Natural killer cell treated with Interleukin-12 subunit alpha and Interleukin-12 subunit beta and Interleukin-15 and Interleukin-18, amount 100 ng/mL, for 72 hours (primary cell): ENCODE measurements at regions not wholly inside any gene's neighbourhood (a gene's known extent, or its start where the extent isn't known, plus 50 kb on each side); places are given as distances from the start of the nearest gene placed in this dataset.

Source experiments
- ATAC-seq, 2 donors: fragments of 150-1000 bp; cut with Tn5 transposase in 1 of 2; sonication (Bioruptor Pico), chemical (Tn5 transposase) in 1 of 2; 2 replicates each; pipeline ENCODE4 v1.10.0; 2021
- DNase-seq: peaks from one replicate; pipeline ENCODE4 v3.0.0; 2022; ENCODE audit warnings: low spot score
- H3K27ac Mint-ChIP-seq, 2 donors: 1 replicate in 1 of 2; 2 replicates in 1 of 2; pipeline ENCODE4 v1.8.0; 2022; ENCODE audit warnings: mixed read lengths in 2 of 2, mild to moderate bottlenecking in 1 of 2, moderate library complexity in 1 of 2
- H3K27me3 Mint-ChIP-seq, 2 donors: 1 replicate in 1 of 2; 2 replicates in 1 of 2; pipeline ENCODE4 v1.8.0; 2022; ENCODE audit warnings: mixed read lengths in 2 of 2
- H3K36me3 Mint-ChIP-seq: one replicate; pipeline ENCODE4 v1.8.0; 2022; ENCODE audit warnings: mixed read lengths
- H3K4me1 Mint-ChIP-seq, 2 donors: 1 replicate in 1 of 2; 2 replicates in 1 of 2; pipeline ENCODE4 v1.8.0; 2022; ENCODE audit warnings: low read depth in 2 of 2, mixed read lengths in 2 of 2, mild to moderate bottlenecking in 1 of 2
- H3K4me3 Mint-ChIP-seq: one replicate; pipeline ENCODE4 v1.8.0; 2022; ENCODE audit warnings: mixed read lengths
- H3K9me3 Mint-ChIP-seq: 2 replicates; pipeline ENCODE4 v1.8.0; 2022; ENCODE audit warnings: mixed read lengths

DNA sequence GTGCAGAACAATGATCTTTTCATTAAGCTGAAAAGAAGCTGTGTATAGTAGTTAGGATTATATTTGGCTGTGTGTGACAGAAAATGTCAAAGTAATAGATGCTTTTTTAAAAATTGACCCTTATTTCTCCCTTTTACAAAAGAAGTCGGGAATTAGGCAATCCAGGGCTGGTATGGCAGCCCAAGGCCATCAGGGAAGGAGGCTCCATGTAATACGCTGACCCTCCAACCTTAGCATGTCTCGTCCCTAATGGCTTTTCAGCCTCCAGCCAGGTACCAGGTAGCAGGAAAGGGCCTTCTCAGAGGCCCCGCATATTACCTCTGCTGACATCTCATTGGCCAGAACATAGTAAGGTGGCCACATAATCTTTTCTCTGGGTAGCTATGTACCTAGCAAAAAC, 79.7 kb downstream of the VCPKMT start:
- Mint-ChIP-seq H3K4me1 (peaks cover 61 to 69% of the 10 kb centered on the region in 2 donors), H3K36me3 (peaks cover 11% of the 10 kb centered on the region), H3K27me3 (no peaks in the 10 kb centered on the region), H3K27ac (peak overlapping the region; percentile 98 to 99), H3K4me3 (no peak overlapping the region), H3K9me3 (no peaks in the 10 kb centered on the region)
- DNase-seq (no peak), ATAC-seq (no peak)

DNA sequence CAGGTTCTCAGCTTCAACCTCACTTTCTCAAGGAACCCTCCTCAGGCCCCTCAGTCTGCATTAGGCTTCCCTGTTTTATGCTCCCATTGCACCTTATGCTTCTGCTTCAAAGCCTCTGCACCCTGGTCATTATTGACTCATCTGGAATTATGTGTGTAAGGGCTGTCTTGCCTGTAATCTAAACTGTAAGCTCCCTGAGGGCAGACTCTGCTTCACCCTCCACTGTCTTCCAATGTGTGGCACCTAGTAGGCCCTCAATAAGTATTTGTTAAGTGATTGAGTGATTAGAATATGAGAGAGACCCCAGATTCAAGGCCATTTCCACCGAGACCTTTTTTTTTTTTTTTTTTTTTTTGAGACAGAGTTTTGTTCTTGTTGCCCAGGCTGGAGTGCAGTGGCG, 79.1 kb downstream of the VCPKMT start:
- Mint-ChIP-seq H3K27me3 (no peaks in the 10 kb centered on the region), H3K27ac (peak overlapping the region; percentile 98 to 99), H3K36me3 (peaks cover 6% of the 10 kb centered on the region), H3K4me1 (peaks cover 58 to 65% of the 10 kb centered on the region in 2 donors), H3K4me3 (no peak overlapping the region), H3K9me3 (no peaks in the 10 kb centered on the region)
- ATAC-seq = no peak
- DNase-seq = no peak

DNA sequence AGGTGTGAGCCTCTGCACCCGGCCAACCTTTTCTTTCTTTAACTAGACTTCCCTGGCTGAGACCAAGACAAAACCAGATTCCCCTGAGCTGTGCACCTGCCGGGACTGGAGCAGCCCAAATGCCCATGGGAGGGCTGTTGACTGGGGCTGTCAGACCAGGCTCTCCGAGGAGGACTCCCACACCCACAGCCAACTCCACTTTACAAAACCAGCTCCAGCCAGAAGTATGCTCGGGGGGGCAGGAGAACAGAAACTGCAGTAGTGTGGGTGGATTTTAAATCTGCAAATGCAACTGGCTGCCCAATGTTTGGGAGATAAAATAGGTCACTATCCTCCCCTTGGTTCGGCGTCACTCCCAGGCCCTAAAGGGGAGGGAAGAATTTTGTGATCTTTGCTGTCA, 78.5 kb downstream of the VCPKMT start:
- peak overlapping the region; percentile 98 to 99 for H3K27ac Mint-ChIP-seq
- H3K36me3 Mint-ChIP-seq = peaks cover 6% of the 10 kb centered on the region
- DNase-seq = no peak
- no peaks in the 10 kb centered on the region for H3K27me3 Mint-ChIP-seq
- peaks cover 57 to 65% of the 10 kb centered on the region in 2 donors for H3K4me1 Mint-ChIP-seq
- no peak for ATAC-seq
- peak overlapping the region; percentile 85 for H3K4me3 Mint-ChIP-seq
- H3K9me3 Mint-ChIP-seq = no peaks in the 10 kb centered on the region

DNA sequence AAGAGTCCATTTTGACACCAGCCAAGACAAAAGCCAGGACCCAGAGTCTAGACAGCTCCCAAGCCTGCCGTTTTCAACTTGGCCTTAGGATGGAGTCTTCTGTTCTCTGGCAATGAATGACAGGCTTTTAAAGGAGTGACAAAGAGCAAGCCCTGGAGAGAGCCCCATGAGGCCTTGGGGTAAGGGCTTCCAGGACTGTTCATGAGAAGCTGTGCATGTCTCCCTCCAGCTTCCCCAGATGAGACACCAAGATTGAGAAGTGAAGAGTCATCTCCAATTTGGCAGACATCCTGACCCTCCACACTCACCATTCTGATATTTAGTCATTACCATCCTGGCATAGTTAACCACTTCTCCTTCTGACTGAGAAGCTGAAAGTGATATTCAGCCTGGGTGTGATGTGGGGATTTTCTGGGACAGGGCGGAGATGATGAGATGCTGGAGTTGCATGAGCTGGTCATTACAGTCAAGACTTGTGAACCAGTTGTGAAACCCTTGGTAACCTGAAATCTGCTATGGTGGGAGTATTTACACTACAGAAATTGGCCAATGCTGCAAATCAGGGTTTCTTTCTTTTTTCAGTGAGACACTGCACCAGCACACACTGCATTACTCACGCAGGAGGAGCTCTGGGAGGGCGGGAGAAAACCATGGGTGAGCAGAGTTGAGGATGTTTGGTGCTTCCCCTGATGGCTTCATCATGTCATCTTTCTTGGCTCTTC, 77.8 kb downstream of the VCPKMT start:
- peaks cover 57 to 64% of the 10 kb centered on the region in 2 donors for H3K4me1 Mint-ChIP-seq
- peak overlapping the region; percentile 85 for H3K4me3 Mint-ChIP-seq
- DNase-seq (peak; percentile 93), ATAC-seq (peak; percentile 91 to 94)
- H3K9me3 Mint-ChIP-seq = no peaks in the 10 kb centered on the region
- no peaks in the 10 kb centered on the region for H3K27me3 Mint-ChIP-seq
- peak overlapping the region; percentile 98 to 99 for H3K27ac Mint-ChIP-seq
- peaks cover 6% of the 10 kb centered on the region for H3K36me3 Mint-ChIP-seq

DNA sequence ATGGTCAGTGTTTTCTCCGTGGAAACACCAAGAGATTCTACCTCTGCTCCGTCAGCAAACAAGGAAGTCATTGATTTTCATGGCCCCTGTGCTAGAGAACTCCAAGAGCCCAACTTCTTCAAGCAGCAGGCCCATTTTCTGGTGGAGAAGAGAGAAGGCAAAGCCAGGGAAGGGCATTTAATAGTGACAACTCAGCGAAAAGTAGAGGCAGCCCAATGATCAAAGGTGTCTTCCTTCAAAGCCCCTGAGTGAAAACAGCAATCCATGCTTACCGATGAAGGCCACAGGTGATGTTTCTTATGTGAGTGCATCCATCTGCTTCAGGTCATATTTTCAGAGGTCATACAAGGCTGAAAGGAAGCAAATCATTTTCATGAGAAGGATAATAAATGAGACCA, 77.3 kb downstream of the VCPKMT start:
- Mint-ChIP-seq H3K4me3 (peak overlapping the region; percentile 85), H3K36me3 (peaks cover under 1% of the 10 kb centered on the region), H3K27me3 (no peaks in the 10 kb centered on the region), H3K9me3 (no peaks in the 10 kb centered on the region), H3K4me1 (peaks cover 56 to 64% of the 10 kb centered on the region in 2 donors), H3K27ac (peak overlapping the region; percentile 98 to 99)
- no peak for ATAC-seq
- DNase-seq = no peak

DNA sequence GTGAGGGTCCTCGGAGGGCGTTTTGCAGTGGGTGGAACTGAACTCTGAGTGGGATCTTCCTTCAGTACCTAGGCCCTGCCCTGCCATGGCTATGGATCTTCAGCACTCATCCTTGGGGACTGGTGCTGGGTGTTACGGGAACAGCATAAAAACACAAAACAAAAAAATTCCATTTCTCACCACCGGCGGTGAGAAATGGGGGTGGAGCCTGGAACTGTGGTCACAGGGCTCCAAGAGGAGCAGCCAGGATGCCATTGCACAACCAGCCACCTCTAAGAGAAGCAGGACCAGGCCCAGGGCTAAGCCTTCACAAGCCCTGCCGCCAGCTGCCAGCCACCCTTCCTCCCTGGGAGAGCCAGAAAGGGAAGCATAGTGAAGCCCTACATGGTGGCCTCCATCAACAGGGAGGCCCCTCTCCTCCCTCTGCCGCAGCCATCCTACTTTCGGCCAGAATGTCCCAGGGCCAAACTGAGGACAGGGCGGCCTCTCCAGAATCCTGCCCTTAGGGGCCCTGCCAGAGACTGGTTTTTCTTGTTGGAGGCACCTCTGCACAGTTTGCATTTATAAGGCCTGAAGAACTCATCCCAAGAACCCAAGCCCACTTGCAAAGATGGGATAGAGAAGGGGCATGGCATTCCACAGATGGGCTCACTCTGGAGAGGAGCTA, 76.5 kb downstream of the VCPKMT start:
- Mint-ChIP-seq H3K36me3 (no peaks in the 10 kb centered on the region), H3K27me3 (no peaks in the 10 kb centered on the region), H3K4me3 (peak overlapping the region; percentile 85), H3K27ac (peak overlapping the region; percentile 98 to 99), H3K4me1 (peaks cover 61 to 68% of the 10 kb centered on the region in 2 donors), H3K9me3 (no peaks in the 10 kb centered on the region)
- ATAC-seq (no peak), DNase-seq (no peak)

DNA sequence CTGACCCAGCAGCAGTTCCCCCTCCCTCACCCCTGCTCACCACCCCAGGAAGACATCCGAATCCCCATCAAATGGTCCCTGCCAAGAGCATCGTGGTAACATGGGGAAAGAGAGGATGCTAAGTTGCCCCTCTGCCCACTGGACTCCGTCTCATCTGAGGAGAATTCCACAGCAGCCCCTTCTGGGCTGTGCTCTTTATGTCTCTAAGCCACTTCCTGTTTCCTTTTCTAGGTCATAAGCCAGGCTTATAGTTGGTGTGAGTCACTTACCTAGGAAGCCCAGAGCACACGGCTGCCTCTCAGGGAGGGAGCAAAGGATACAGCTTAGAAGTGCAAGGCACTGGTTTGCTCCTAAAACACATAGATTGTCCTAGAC, 76.0 kb downstream of the VCPKMT start:
- Mint-ChIP-seq H3K36me3 (no peaks in the 10 kb centered on the region), H3K27me3 (no peaks in the 10 kb centered on the region), H3K4me3 (peak overlapping the region; percentile 85), H3K27ac (peak overlapping the region; percentile 98 to 99), H3K4me1 (peaks cover 65 to 73% of the 10 kb centered on the region in 2 donors), H3K9me3 (no peaks in the 10 kb centered on the region)
- ATAC-seq = peak; percentile 53 to 55
- peak; percentile 72 for DNase-seq

DNA sequence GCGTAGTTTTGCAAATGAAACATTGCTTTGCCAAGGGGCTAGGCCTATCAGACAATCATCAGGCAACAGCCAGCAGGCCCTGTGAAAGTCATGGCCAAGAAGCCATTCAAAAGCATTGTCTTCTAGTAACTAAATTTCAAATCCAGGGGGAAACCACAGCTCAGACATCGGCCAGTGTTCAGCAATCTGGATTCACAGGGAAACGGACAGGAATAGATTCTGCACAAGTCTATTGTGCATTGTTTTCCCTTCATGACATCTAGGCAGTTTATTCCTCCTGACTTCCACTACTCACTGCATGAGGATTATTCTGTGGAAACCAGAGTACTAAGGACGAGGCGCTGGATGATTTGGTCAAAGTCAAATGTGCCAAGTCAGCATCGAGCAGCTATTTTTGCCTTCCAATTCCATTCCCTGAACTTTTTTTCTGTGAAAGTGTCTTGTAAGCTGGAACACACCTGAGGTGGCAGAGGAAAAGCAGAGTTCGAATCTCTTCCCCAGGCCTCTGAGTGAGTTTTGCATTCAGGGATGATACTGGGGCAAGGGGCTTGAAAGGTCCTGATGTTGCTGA, 75.4 kb downstream of the VCPKMT start:
- Mint-ChIP-seq H3K9me3 (peaks cover 4% of the 10 kb centered on the region), H3K27me3 (no peaks in the 10 kb centered on the region), H3K4me1 (peaks cover 68 to 79% of the 10 kb centered on the region in 2 donors), H3K27ac (peak overlapping the region; percentile 98 to 99), H3K4me3 (peak overlapping the region; percentile 85), H3K36me3 (peaks cover 6% of the 10 kb centered on the region)
- no peak for DNase-seq
- no peak for ATAC-seq

DNA sequence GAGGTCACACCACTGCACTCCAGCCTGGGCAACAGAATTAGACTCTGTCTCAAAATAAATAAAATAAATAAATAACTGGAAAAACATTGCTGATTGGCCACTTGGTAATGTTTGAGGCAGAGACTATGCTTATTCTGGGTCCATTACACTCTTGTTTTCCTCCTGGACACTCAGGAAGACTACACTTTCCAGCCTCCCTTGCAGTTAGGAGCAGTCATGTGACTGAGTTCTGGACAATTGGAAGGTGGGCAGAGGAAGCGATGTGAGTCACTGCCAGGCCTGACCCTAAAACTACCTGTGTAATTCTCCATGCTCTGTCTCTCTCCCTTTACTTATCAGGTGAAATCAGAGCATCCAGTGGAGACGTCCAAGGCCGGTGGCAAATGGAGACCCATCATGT, 74.4 kb downstream of the VCPKMT start:
- ATAC-seq (no peak), DNase-seq (no peak)
- Mint-ChIP-seq H3K27me3 (no peaks in the 10 kb centered on the region), H3K9me3 (peaks cover 5% of the 10 kb centered on the region), H3K36me3 (peaks cover 7% of the 10 kb centered on the region), H3K4me1 (peaks cover 70 to 79% of the 10 kb centered on the region in 2 donors), H3K27ac (peak overlapping the region in 1 of 2 donors; percentile 72), H3K4me3 (no peak overlapping the region)

DNA sequence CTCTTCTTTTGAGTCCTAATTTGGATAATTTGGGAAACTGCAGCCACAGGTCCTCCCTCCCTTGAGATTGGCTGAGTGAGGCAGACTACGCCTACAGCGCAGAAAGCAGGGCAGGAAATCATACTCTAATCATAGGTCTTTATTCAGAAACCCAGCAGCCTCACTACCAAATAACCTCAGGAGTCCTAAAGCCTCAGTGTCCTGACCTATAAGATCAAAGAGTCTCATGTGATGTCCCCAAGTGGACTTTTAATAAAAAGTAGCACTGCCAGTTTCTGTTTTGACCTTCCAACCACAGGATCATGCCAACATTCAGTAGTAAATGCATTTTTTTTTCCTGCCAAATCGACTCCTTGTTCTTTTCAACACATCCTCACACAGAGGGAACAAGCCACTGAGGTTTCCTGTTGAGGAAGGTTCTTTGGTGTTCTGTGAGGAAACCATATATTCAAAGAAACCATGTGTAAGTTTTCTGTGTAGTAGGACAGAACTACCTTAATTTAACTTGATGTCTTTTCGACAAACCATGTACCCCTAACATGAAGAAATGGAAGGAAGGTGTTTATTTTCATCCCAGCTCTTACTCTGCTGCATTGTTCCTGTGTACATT, 72.2 kb downstream of the VCPKMT start:
- Mint-ChIP-seq H3K4me1 (peaks cover 63 to 71% of the 10 kb centered on the region in 2 donors), H3K27ac (peak overlapping the region; percentile 93 to 96), H3K9me3 (peaks cover 5% of the 10 kb centered on the region), H3K36me3 (peaks cover 7% of the 10 kb centered on the region), H3K4me3 (peak overlapping the region; percentile 78), H3K27me3 (no peaks in the 10 kb centered on the region)
- ATAC-seq = peak; percentile 41 to 45
- DNase-seq = no peak

DNA sequence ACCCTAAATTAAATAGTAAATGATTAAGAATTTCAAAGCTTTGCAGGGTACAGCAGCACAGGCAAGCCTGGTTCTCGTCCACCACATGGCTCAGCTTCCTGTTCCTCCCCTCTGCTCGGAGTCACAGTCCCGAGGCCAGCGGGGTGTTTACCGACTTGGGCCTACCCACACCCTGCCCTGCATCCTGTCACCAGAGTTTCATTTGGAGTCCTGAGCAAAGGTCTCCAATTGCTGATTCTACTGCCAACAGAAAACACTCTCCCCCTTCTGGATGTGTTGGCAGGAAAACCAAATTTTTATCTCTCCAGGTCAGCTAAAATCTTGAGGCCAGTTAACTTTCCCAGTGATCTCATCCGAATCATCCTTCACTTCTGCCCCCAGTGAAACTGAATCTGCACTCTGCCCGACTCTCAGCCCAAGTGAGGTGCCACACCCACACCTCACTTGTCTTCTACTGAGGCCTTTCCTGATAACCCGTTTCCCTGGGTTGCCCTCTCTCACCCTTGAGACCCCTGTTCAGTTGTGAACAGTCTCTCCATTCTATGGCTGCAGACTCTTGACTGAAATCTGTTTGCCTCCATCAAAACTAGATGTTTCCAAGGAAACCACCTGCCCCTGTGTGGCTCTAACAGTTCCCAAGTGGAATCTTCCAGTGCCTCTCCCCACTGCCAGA, 71.2 kb downstream of the VCPKMT start:
- ATAC-seq = peak; percentile 90
- Mint-ChIP-seq H3K27me3 (no peaks in the 10 kb centered on the region), H3K9me3 (peaks cover 5% of the 10 kb centered on the region), H3K27ac (peak overlapping the region; percentile 93 to 96), H3K36me3 (peaks cover 7% of the 10 kb centered on the region), H3K4me3 (peak overlapping the region; percentile 50), H3K4me1 (peaks cover 61 to 66% of the 10 kb centered on the region in 2 donors)
- peak; percentile 91 for DNase-seq

DNA sequence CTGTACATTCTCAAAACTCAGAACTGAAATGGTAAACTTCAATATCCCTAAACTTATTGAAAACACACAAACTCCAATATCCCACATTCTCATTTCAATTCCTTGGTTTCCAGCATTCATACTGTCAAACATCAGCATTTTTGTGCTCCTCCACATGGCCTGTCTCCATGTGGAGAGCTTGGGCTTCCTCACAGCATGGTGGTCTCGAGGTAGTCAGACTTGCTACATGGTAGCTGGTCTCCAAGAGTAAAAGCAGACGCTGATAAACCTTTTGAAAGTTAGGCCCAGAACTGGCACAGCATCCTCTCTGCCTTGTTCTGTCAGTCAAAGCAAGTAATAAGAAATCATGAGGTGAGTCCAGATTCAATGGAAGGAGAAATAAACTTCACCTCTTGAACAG, 70.5 kb downstream of the VCPKMT start:
- DNase-seq (no peak), ATAC-seq (no peak)
- Mint-ChIP-seq H3K27ac (peak overlapping the region; percentile 93 to 96), H3K9me3 (peaks cover 5% of the 10 kb centered on the region), H3K4me3 (peak overlapping the region; percentile 50), H3K36me3 (peaks cover 7% of the 10 kb centered on the region), H3K27me3 (no peaks in the 10 kb centered on the region), H3K4me1 (peaks cover 54 to 62% of the 10 kb centered on the region in 2 donors)

DNA sequence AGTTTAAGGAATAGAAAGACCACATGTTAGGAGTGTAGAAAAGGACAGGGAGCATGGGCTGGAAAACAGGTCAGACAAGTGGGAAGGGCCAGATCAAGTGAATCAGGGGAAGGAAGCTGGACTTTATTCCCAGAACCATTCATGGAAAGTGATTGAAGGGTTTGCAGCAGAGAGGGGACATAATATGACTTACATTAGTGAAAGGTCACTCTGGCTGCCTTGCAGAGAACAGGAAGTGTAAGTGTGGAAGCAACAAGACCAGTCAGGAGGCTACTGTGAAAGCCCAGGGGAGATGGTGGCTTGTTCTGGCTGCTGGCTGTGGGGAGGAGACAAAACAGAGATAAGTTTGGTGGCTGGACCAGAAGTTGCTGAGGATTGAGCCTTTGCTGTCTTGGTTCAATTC, 69.1 kb downstream of the VCPKMT start:
- peaks cover 5% of the 10 kb centered on the region for H3K9me3 Mint-ChIP-seq
- H3K27ac Mint-ChIP-seq = peak overlapping the region; percentile 93 to 96
- H3K4me1 Mint-ChIP-seq = peaks cover 45 to 57% of the 10 kb centered on the region in 2 donors
- DNase-seq (no peak), ATAC-seq (peak in 1 of 2 donors; percentile 32)
- no peaks in the 10 kb centered on the region for H3K27me3 Mint-ChIP-seq
- H3K4me3 Mint-ChIP-seq = peak overlapping the region; percentile 23
- peaks cover 7% of the 10 kb centered on the region for H3K36me3 Mint-ChIP-seq
